Renal cortex interstitium (tissue), 11 donors: ENCODE measurements at regions not wholly inside any gene's neighbourhood (a gene's known extent, or its start where the extent isn't known, plus 50 kb on each side); places are given as distances from the start of the nearest gene placed in this dataset.
A peak's percentile ranks its signal among the peaks of the same experiment; 100 is the strongest.
"Not testable (repeated sequence)": the region's sequence is repeated elsewhere in the genome, so short reads cannot be mapped to it uniquely, and the experiment has no call there.

Experiments used
- DNase-seq, 11 donors: peaks; one replicate each; pipeline ENCODE4 v3.0.0-alpha.2; 2013; ENCODE audit warnings: low read depth in 9 of 11, low spot score in 4 of 11; ENCODE audit errors: extremely low read depth in 1 of 11

- DNase-seq = not testable (repeated sequence)
These were observed 62.8 kb downstream of the RPS24 start for GRCh38 chr10:78096486-78096885.

- not testable (repeated sequence) for DNase-seq
These were observed 68.9 kb downstream of the RPS24 start for GRCh38 chr10:78102593-78102992.

- no peak for DNase-seq
These were observed 75.5 kb downstream of the RPS24 start for GRCh38 chr10:78109210-78109609.

- DNase-seq = peak in 6 of 11 donors; percentile 17 to 46 (median 27)
These were observed 81.6 kb downstream of the RPS24 start for GRCh38 chr10:78115135-78115853.

- peak in 7 of 11 donors; percentile 20 to 62 (median 38) for DNase-seq
These were observed 82.7 kb downstream of the RPS24 start for GRCh38 chr10:78116361-78116760.

- DNase-seq = peak in 2 of 11 donors; percentile 9 to 19
These were observed 84.9 kb downstream of the RPS24 start for GRCh38 chr10:78118591-78118990.

GRCh38 chr10:78121801-78122200, 88.1 kb downstream of the RPS24 start:
- DNase-seq = no peak

- no peak for DNase-seq
These were observed 90.5 kb downstream of the RPS24 start for GRCh38 chr10:78124167-78124566.

GRCh38 chr10:78129211-78129610, 95.5 kb downstream of the RPS24 start:
- DNase-seq = no peak

GRCh38 chr10:78130966-78131710, 97.5 kb downstream of the RPS24 start:
- no peak for DNase-seq

GRCh38 chr10:78134773-78135306, 101.2 kb downstream of the RPS24 start:
- no peak for DNase-seq

GRCh38 chr10:78137147-78137546, 103.5 kb downstream of the RPS24 start:
- no peak for DNase-seq

GRCh38 chr10:78139341-78139740, 105.7 kb downstream of the RPS24 start:
- DNase-seq = no peak

GRCh38 chr10:78140066-78140630, 106.5 kb downstream of the RPS24 start:
- DNase-seq = no peak

- DNase-seq = no peak
These were observed 109.9 kb downstream of the RPS24 start for GRCh38 chr10:78143576-78143975.

GRCh38 chr10:78146200-78146599, 112.5 kb downstream of the RPS24 start:
- no peak for DNase-seq

GRCh38 chr10:78147202-78147601, 113.5 kb downstream of the RPS24 start:
- no peak for DNase-seq

- DNase-seq = no peak
These were observed 114.7 kb downstream of the RPS24 start for GRCh38 chr10:78148216-78148960.

- peak in 4 of 11 donors; percentile 12 to 30 (median 24) for DNase-seq
These were observed 115.4 kb downstream of the RPS24 start for GRCh38 chr10:78148961-78149612.
